Activated naive CD4-positive, alpha-beta T cell treated with anti-CD3 and anti-CD28 coated beads, Interleukin-2, amount 50 U/mL, for 24 hours (primary cell): ENCODE measurements at regions not wholly inside any gene's neighbourhood (a gene's known extent, or its start where the extent isn't known, plus 50 kb on each side); places are given as distances from the start of the nearest gene placed in this dataset.

Experiments used
- H3K27ac Mint-ChIP-seq: one replicate; pipeline ENCODE4 v1.8.0; 2021; ENCODE audit warnings: mild to moderate bottlenecking, mixed read lengths
- H3K27me3 Mint-ChIP-seq: one replicate; pipeline ENCODE4 v1.8.0; 2021; ENCODE audit warnings: mixed read lengths
- H3K36me3 Mint-ChIP-seq: one replicate; pipeline ENCODE4 v1.8.0; 2021; ENCODE audit warnings: mixed read lengths
- H3K4me1 Mint-ChIP-seq: one replicate; pipeline ENCODE4 v1.8.0; 2021; ENCODE audit warnings: mixed read lengths
- H3K4me3 Mint-ChIP-seq: one replicate; pipeline ENCODE4 v1.8.0; 2021; ENCODE audit warnings: mild to moderate bottlenecking, mixed read lengths
- H3K9me3 Mint-ChIP-seq: one replicate; pipeline ENCODE4 v1.8.0; 2021; ENCODE audit warnings: mixed read lengths

DNA sequence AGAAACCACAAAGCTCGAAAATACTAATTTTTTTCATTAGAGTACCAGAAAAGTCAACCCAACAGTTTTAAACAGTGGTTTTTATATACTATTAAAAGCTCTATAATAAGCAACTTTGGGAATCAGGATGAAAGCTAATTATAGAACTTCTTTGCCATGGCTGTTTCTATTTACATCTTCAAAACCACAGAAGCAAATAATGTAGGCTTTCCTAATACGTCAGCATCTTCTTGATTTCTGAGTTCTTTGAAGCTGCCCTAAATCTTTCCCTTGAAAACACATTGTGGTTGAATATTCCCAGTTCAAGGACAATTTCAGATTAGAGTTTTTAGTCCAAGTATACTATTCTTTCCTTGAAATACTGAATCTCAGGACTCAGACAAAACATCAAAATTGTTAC lies 460.2 kb upstream of the FAT1 start:
- Mint-ChIP-seq H3K4me3 (no peak overlapping the region), H3K27ac (no peak overlapping the region), H3K4me1 (no peaks in the 10 kb centered on the region), H3K27me3 (no peaks in the 10 kb centered on the region), H3K9me3 (peaks cover 6% of the 10 kb centered on the region), H3K36me3 (peaks cover 2% of the 10 kb centered on the region)

DNA sequence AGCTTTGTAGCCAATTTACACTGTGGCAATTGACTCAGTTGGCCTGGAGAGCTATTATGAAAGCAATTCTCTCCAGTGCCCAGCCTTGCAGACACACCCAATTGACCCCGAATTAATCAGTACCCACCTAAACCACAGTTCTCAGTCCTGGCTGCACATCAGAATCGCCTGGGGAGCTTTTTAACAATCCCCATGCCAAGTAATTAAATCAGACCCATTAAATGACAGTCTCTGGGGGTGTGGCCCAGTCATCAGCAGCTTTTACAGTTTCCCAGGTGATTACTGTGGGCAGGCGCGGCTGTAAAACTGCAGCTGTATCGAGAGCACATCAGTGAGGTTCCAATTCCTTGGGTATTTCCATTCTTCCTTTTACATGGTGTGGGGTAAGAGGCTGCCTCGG lies 460.9 kb upstream of the FAT1 start:
- Mint-ChIP-seq H3K27me3 (no peaks in the 10 kb centered on the region), H3K27ac (no peak overlapping the region), H3K4me3 (no peak overlapping the region), H3K4me1 (no peaks in the 10 kb centered on the region), H3K9me3 (peaks cover 2% of the 10 kb centered on the region), H3K36me3 (no peaks in the 10 kb centered on the region)

DNA sequence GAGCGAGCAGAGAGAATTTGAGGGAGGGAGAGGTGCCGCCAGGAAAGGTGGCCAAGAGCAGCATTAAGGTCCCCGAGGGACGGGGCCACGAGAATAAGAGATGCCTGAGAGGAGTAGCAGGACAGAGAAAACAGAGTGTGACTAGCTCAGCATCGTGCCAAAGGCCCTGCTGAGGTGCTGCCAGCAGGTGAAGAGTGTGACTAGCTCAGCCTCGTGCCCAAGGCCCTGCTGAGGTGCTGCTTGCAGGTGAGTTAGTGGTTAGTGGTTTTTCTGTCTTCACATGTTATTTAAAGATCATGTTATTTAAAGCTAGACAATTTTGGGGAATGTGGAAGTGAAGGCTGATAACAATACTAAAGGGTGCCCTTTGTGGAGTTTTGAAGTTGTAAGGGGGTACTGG lies 464.5 kb upstream of the FAT1 start:
- no peak overlapping the region for H3K4me3 Mint-ChIP-seq
- H3K27ac Mint-ChIP-seq = no peak overlapping the region
- H3K4me1 Mint-ChIP-seq = no peaks in the 10 kb centered on the region
- no peaks in the 10 kb centered on the region for H3K27me3 Mint-ChIP-seq
- no peaks in the 10 kb centered on the region for H3K36me3 Mint-ChIP-seq
- no peaks in the 10 kb centered on the region for H3K9me3 Mint-ChIP-seq

DNA sequence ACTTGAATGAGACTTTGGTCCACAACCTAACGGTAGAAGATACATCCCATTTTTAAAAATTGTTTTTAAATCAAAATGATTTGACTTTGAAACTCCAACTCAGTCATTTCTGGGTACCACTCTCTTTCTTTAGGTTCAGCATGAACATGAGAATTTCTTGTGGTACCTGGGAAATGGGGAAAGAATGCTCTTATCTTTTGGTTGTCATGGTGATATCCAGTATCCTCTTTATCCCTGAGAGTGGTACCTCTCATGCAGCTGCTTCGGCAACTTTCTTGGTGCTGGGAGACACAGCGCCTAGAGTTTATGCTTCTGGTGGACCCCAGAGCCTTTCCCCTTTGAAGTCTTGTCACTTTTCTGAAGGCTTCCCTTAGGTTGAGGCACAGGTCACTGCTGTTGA lies 465.1 kb upstream of the FAT1 start:
- no peaks in the 10 kb centered on the region for H3K27me3 Mint-ChIP-seq
- H3K27ac Mint-ChIP-seq = no peak overlapping the region
- H3K9me3 Mint-ChIP-seq = no peaks in the 10 kb centered on the region
- H3K4me3 Mint-ChIP-seq = no peak overlapping the region
- H3K36me3 Mint-ChIP-seq = no peaks in the 10 kb centered on the region
- no peaks in the 10 kb centered on the region for H3K4me1 Mint-ChIP-seq

DNA sequence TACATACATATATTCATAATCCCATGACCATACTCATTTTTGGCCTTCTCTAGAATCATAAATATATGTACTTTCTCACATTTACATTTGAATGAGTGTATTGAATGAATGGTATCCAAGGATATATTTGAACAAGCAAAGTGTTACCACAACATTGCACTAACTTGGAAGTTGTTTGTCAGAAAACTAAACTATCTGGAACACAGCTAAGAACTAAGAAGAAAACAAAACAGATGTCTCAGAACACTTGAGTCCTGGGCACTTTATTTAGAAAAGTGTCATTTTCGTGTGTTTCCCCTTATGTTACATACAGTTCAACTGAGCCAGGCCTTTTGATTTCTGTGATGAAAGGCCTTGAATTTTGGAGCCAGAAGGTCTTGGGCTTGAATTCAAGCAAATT lies 466.7 kb upstream of the FAT1 start:
- H3K4me3 Mint-ChIP-seq = no peak overlapping the region
- H3K27ac Mint-ChIP-seq = no peak overlapping the region
- no peaks in the 10 kb centered on the region for H3K4me1 Mint-ChIP-seq
- H3K27me3 Mint-ChIP-seq = no peaks in the 10 kb centered on the region
- H3K9me3 Mint-ChIP-seq = peaks cover 6% of the 10 kb centered on the region
- H3K36me3 Mint-ChIP-seq = no peaks in the 10 kb centered on the region

DNA sequence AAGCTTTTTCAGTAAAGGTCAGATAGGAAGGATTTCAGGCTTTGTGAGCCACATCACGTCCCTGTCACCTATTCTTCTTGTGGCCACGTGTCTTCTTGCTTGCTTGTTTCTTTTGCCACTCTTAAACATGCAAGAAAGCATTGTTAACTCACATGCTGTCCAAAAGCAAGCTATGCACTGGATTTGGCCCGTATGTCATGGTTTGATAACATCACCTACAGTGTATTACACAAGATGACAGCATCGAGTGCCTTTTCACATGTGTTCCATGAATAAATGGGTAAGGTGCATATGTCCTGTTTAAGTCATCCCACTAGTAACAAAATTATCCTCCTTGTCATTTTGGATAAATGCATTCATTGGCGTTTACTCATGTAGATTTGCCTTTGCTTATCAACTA lies 468.0 kb upstream of the FAT1 start:
- H3K36me3 Mint-ChIP-seq = no peaks in the 10 kb centered on the region
- H3K4me1 Mint-ChIP-seq = no peaks in the 10 kb centered on the region
- peaks cover 6% of the 10 kb centered on the region for H3K9me3 Mint-ChIP-seq
- H3K4me3 Mint-ChIP-seq = no peak overlapping the region
- H3K27ac Mint-ChIP-seq = no peak overlapping the region
- no peaks in the 10 kb centered on the region for H3K27me3 Mint-ChIP-seq

DNA sequence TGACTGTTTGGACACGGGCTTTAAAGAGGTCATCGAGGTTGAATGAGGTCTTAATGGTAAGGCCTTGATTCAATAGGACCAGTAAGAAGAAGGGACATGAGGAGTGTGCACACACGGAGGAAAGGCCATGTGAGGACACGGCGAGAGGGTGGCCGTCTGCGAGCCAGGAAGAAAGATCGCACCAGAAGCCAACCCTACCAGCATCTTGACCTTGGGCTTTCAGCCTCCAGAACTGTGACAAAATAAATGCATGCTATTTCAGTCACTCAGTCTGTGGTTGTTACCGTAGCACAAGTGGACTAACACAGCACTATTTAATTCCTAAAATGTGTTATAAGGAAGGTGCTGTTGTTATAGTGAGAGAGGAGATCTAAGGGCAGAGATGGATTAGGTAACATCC lies 468.6 kb upstream of the FAT1 start:
- H3K9me3 Mint-ChIP-seq = peaks cover 6% of the 10 kb centered on the region
- H3K27ac Mint-ChIP-seq = no peak overlapping the region
- no peaks in the 10 kb centered on the region for H3K4me1 Mint-ChIP-seq
- H3K4me3 Mint-ChIP-seq = no peak overlapping the region
- H3K36me3 Mint-ChIP-seq = no peaks in the 10 kb centered on the region
- no peaks in the 10 kb centered on the region for H3K27me3 Mint-ChIP-seq

DNA sequence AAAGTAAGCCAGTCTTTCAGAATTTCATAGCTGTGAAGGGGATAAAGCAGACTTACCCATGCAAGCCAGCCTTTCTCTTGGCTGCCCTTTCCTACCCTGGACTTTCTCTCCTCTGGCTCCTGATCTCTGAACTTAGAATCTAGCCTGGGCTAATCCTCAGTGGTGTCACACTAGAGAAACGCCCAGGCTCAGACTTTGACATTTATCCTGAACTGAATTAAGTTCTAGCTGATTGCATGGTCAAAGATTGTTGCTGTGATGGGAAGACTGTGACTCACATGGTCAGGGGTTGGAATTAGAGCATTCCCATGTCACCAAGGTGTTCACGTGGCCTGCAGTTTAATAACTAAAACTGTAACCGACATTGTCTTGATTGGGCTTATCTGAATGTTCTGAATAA lies 469.5 kb upstream of the FAT1 start:
- Mint-ChIP-seq H3K4me1 (no peaks in the 10 kb centered on the region), H3K9me3 (peaks cover 6% of the 10 kb centered on the region), H3K4me3 (no peak overlapping the region), H3K27ac (no peak overlapping the region), H3K27me3 (no peaks in the 10 kb centered on the region), H3K36me3 (no peaks in the 10 kb centered on the region)

DNA sequence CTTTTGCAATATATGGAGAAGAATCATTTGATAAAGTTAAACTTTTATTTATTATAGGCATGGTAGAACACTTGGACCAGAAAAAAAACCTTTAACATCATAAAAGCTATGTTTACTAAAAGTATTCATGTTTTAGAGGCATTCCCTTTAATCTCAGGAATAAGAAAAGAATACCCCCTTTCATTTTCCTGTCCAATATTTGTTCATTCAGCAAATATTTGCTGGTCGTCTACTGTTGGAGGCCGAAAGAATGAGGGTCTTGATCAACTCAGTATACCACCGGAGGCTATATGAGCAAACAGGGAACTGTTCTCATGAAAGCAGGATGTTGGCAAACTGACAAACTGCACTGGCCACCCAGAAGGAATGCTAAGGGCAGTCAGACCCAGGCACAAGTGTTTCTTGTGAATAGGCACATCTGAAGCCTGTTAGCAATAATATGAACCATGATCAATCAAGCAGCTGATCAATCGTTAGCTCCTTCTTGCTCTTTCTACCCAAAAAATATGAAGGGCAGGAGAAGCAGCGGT lies 480.8 kb upstream of the FAT1 start:
- no peak overlapping the region for H3K27ac Mint-ChIP-seq
- no peaks in the 10 kb centered on the region for H3K36me3 Mint-ChIP-seq
- H3K4me3 Mint-ChIP-seq = no peak overlapping the region

DNA sequence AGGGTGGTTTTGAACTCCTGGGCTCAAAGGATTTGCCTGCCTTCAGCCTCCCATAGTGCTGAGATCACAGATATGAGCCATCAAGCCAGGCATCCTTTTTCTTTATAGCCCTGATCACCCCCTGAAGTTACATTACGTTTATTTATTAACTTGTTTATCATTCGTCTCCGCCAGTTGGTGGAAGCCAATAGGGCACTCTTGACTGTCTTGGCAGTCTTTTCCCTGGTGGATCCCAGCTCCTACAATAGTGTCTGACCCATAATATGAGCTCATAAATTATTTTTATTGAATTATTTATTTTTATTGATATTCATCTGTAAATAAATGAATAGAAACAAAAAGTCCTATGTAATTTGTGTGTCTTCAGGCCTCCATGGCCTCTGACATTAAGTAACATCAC lies 484.3 kb upstream of the FAT1 start:
- no peak overlapping the region for H3K27ac Mint-ChIP-seq
- H3K9me3 Mint-ChIP-seq = no peaks in the 10 kb centered on the region
- H3K4me3 Mint-ChIP-seq = no peak overlapping the region
- H3K27me3 Mint-ChIP-seq = no peaks in the 10 kb centered on the region
- no peaks in the 10 kb centered on the region for H3K4me1 Mint-ChIP-seq
- H3K36me3 Mint-ChIP-seq = no peaks in the 10 kb centered on the region

More for the DNA sequence above, 480.8 kb upstream of the FAT1 start:
- Mint-ChIP-seq H3K27me3 (no peaks in the 10 kb centered on the region), H3K4me1 (no peaks in the 10 kb centered on the region), H3K9me3 (peaks cover 15% of the 10 kb centered on the region)

DNA sequence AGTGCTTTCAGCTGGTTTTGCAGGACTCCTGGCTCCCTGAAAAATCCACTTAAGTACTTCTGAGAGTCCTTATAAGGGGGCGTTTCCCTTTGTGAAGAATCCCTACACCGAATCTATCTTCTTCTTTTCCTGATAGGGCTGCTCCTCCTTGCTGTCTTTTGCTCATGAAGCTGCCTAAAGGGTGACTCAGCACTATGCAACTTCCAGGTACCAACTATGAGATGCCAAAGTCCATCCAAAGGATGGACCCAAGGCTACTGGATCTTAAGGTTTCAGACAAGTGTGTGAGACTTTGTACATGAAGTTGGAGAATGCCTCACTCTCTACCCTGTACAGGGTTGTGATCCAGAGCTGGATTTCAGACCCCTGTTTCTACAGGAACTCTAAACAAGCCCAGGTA lies 485.0 kb upstream of the FAT1 start:
- Mint-ChIP-seq H3K4me1 (no peaks in the 10 kb centered on the region), H3K4me3 (no peak overlapping the region), H3K36me3 (no peaks in the 10 kb centered on the region), H3K9me3 (no peaks in the 10 kb centered on the region), H3K27me3 (no peaks in the 10 kb centered on the region), H3K27ac (no peak overlapping the region)

DNA sequence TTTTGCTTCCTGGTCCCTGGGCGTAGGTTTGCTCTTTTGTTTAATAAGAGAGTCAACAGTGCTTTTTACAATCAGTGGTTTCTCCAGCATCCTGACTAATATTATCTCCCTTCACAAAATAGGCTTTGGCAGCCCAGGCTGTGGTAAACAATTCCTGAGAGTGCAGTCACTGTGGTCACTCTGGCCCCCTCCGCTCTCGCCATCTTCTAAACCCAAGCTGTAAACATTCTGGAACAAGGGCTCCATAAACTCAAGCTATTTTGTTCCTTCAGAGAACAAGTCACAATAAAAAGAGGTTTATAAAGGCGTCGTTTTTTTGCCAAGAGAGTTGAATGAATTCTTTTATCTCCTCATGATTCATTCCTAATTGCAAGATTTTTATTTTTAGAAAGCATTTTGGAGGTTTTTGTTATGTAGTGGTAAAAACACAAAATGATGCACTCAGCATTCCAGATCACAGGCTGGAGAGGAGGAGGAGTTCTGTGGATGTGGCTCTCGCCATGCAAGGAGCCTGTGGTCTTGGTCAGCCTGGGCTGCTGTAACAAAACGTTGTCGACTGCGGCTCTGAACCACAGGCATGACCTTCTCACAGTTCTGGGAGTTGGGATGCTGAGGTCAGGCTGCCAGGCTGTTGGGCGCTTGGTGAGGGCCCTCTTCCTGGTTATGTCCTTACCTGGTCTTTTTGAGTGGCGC lies 486.4 kb upstream of the FAT1 start:
- no peaks in the 10 kb centered on the region for H3K36me3 Mint-ChIP-seq
- H3K4me1 Mint-ChIP-seq = no peaks in the 10 kb centered on the region
- H3K27ac Mint-ChIP-seq = no peak overlapping the region
- no peaks in the 10 kb centered on the region for H3K9me3 Mint-ChIP-seq
- no peaks in the 10 kb centered on the region for H3K27me3 Mint-ChIP-seq
- no peak overlapping the region for H3K4me3 Mint-ChIP-seq

DNA sequence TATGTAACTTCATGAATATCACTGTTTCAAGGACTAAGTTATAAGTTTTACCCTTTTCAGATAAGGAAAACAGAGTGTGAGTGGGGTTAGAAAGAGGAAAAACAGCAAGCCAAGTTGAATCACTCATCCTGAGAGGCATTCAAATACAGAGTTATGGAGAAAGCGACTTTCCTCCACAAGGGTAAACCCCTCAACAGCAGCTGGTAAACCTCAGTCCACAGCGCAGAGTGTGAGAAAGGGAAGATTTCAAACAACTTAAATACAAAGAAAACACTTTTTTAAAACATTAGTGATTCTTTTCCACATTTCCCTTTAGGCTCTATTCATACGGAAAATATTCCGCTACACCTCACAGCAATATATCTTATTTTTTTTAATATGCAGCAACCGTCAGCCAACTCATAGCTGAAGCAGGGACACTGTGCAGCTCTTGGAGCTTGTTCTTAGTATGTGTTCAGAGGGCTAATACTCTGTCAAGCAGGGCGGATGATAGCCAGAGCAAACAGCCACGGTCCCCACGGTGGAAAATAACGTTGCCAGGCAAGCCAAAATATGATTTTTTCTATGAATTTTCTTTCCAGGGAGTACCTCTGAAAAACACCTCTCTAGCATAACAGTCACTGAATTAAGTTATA lies 488.9 kb upstream of the FAT1 start:
- Mint-ChIP-seq H3K4me3 (no peak overlapping the region), H3K27me3 (no peaks in the 10 kb centered on the region), H3K4me1 (no peaks in the 10 kb centered on the region), H3K36me3 (no peaks in the 10 kb centered on the region), H3K9me3 (no peaks in the 10 kb centered on the region), H3K27ac (no peak overlapping the region)

DNA sequence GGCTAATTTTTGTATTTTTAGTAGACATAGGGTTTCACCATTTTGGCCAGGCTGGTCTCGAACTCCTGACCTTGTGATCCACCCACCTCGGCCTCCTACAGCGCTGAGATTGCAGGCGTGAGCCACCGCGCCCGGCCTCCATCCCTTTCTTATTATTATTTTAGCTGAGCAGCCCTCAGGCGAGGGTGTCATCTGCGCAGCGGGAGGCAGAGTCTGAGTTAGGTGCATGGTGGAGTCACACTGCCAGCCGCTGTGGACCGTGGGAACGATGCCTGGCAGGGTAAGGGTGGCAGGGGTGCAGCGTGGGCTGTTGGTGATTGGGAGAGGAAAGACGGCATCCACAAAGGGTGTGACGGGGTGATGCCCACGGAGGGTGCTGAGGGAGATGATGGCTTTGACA lies 491.8 kb upstream of the FAT1 start:
- Mint-ChIP-seq H3K4me1 (no peaks in the 10 kb centered on the region), H3K4me3 (no peak overlapping the region), H3K9me3 (no peaks in the 10 kb centered on the region), H3K36me3 (no peaks in the 10 kb centered on the region), H3K27me3 (no peaks in the 10 kb centered on the region), H3K27ac (no peak overlapping the region)

DNA sequence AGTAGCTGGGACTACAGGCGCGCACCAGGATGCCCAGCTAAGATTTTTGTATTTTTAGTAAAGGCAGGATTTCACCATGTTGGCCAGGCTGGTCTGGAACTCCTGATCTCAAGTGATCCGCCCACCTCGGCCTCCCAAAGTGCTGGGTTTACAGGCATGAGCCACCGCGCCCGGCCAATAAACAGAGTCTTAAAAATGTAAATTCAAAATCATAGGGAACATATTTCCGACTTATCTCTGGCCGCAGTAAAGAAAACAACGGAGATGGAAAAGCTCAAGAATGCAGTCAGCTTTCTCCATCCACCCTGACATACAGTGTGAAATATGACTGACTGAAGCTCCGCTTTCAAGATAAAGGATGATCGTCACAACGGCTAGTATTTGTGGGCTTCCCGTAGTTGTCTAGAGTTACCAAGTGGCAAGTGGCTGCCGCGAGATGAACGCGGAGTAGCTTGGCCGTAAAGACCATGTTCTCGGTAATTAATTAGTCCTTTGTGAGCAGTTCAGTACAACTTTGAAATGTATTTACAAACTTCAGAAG lies 495.1 kb upstream of the FAT1 start:
- Mint-ChIP-seq H3K4me1 (no peaks in the 10 kb centered on the region), H3K27me3 (no peaks in the 10 kb centered on the region), H3K27ac (no peak overlapping the region), H3K9me3 (no peaks in the 10 kb centered on the region), H3K4me3 (no peak overlapping the region), H3K36me3 (no peaks in the 10 kb centered on the region)

DNA sequence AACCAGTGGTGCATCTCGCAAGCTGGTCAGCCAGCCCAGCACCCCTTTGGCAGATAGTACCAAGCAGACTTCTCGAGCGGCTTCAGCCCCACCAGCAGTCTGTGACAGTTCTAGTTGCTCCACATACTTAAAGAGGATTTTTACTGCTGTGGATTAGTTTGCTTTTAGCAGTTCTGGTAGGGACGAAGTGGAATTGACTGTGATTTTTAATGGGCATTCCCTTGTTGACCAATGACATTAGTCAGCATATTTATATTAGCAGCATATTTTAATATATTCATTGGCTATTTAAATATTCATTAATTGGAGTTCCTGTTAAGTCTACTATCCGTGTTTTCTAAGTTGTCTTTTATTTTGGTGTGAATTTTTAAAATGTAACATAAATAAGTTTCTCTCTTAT lies 500.9 kb upstream of the FAT1 start:
- Mint-ChIP-seq H3K27ac (no peak overlapping the region), H3K4me1 (no peaks in the 10 kb centered on the region), H3K27me3 (no peaks in the 10 kb centered on the region), H3K9me3 (no peaks in the 10 kb centered on the region), H3K4me3 (no peak overlapping the region), H3K36me3 (no peaks in the 10 kb centered on the region)
